Neural progenitor cell (in vitro differentiated cells): ENCODE measurements at regions not wholly inside any gene's neighbourhood (a gene's known extent, or its start where the extent isn't known, plus 50 kb on each side); places are given as distances from the start of the nearest gene placed in this dataset.

ENCODE experiments used
- CTCF ChIP-seq: fragments of 200-600 bp; sonication (generic); IDR thresholded peaks from 2 replicates; pipeline ENCODE4 v1.5.1; 2017; ENCODE audit warnings: antibody characterized with exemption, mild to moderate bottlenecking
- EZH2 ChIP-seq: fragments of 200-600 bp; sonication (generic); IDR thresholded peaks from 2 replicates; pipeline ENCODE4 v1.6.1; 2017; ENCODE audit warnings: antibody characterized with exemption, mild to moderate bottlenecking, moderate library complexity

DNA sequence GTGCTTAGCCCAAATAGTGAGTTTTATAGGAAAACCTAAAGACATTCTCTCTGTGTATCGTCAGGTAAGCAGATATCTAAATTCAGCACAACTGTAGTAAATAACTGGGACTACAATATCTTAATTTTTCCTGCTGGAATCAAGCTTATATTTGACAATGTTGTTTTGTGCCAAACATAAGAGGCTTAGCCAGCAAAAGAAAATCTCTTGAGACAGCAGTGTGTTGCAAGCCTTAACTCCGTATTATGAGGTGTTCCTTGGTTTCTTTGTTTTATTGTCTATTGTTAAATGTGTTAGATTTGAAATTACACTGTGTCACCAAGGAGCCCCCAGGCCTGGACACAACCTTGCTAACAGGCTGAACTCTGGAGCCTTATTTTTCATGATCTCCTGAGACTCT lies 1570.6 kb upstream of the GOT2 start:
- TF ChIP-seq CTCF (no peak), EZH2 (no peak)
